Loucy (cell line): ENCODE measurements at regions not wholly inside any gene's neighbourhood (a gene's known extent, or its start where the extent isn't known, plus 50 kb on each side); places are given as distances from the start of the nearest gene placed in this dataset.

Source experiments
- CTCF ChIP-seq: fragments of 200-600 bp; sonication (generic); conservative IDR thresholded peaks from 2 replicates; pipeline ENCODE4 v1.5.1; 2014; ENCODE audit warnings: mild to moderate bottlenecking, antibody characterized with exemption, low read length
- EZH2phosphoT487 ChIP-seq: fragments of 200-600 bp; IDR thresholded peaks from 2 replicates; pipeline ENCODE4 v1.6.1; 2018; ENCODE audit warnings: antibody characterized with exemption, mild to moderate bottlenecking, moderate library complexity, borderline replicate concordance

GRCh38 chr9:89955144-89955543 lies 350.3 kb downstream of the GADD45G start:
- TF ChIP-seq CTCF (no peak), EZH2phosphoT487 (no peak)
